ENCODE measurements at regions not wholly inside any gene's neighbourhood (a gene's known extent, or its start where the extent isn't known, plus 50 kb on each side); places are given as distances from the start of the nearest gene placed in this dataset.

DNA sequence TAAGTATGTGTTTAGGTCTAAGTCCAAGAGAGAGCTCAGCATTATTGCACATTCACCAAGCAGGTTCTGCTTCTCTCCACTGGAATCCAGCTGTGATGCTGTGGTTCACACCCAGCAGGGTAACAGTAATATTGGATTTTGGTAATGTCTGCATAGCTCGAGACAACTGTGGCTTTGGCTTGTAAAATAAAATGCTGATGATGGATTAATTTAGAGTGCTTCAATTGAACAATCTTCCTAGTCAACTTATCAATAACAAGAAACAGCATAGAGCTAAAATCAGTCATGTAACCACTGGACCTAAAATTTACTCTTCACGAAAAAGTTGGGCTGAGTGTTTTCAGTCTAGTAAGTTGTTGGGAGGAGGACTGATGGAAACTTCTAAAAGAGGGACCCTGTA lies 709.2 kb downstream of the TYW1 start:
- H3K4me3 ChIP-seq = no peak overlapping the region
- DNase-seq = no peak
- no peaks in the 10 kb centered on the region for H3K27me3 ChIP-seq
- H3K9me3 ChIP-seq = no peaks in the 10 kb centered on the region
- no peaks in the 10 kb centered on the region for H3K36me3 ChIP-seq

- H3K27me3 ChIP-seq = no peaks in the 10 kb centered on the region
- DNase-seq = no peak
- H3K4me3 ChIP-seq = no peak overlapping the region
- H3K36me3 ChIP-seq = no peaks in the 10 kb centered on the region
- no peaks in the 10 kb centered on the region for H3K9me3 ChIP-seq
These were observed 715.1 kb downstream of the TYW1 start for GRCh38 chr7:67711706-67712105.

DNA sequence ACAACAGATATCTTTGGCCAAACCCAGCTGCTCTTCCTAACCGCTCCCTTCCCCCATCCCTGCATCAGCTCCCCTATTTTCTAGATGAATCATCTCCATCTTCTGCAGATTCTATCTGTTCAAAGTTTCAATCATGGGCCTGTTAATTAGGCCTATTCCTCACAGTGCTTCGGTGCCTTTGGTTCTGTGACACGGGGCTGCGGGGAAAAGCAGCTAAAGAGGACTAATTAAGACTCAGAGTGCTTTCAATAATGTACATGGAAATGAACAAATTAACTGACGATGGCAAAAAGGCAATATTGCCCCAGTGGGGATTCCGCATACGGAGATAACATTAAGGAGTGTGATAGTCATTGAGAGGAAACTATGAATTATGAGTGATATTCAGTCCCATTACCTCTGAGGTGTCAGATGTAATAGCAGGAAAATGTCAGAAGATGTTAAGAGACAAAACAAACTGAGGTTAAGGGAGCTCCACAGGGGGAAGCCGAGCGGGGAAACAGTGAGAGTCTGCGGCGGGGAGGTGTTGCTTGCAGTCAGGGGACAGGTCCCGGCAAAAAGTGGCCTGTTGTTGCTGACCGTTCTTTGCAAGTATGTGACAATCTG lies 716.9 kb downstream of the TYW1 start:
- Histone ChIP-seq H3K36me3 (no peaks in the 10 kb centered on the region), H3K27me3 (no peaks in the 10 kb centered on the region), H3K4me3 (no peak overlapping the region), H3K9me3 (no peaks in the 10 kb centered on the region)
- no peak for DNase-seq

DNA sequence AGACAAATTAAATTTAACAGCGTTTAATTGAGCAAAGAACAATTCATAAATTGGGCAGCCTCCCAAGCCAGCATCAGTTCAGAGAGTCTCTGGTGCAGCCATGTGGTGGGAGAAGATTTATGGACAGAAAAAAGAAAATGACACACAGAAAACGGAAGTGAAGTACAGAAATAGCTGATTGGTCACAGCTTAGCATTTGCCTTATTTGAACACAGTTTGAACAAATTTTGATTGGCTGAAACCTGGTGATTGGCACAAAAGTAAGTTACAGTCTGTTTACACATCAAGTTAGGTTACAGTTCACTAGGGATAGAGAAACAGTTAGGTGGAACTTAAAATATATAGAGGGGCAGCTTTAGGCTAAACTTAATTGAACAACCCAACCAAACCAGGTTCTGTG lies 720.1 kb downstream of the TYW1 start:
- Histone ChIP-seq H3K27me3 (no peaks in the 10 kb centered on the region), H3K36me3 (no peaks in the 10 kb centered on the region), H3K4me3 (no peak overlapping the region), H3K9me3 (no peaks in the 10 kb centered on the region)
- no peak for DNase-seq

DNA sequence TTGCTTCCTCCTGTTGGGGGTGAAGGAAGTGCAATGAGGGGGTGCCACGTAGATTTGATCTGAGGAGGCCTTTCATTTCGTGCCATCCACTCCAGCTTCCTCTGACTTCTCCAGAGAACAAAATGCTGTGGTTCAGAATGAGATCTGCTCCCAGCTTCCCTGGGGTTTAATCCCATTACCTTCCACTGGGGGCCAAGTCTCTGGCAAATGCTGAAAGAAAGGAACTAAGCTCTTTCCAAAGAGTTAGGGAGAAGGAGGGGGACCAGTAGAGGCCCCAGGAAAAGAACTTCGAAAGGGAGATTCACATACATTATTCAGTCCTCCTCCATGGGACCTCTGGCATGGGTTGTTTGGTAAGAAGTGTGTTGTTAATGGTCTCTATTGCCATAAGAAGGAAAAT lies 727.0 kb downstream of the TYW1 start:
- Histone ChIP-seq H3K36me3 (no peaks in the 10 kb centered on the region), H3K27me3 (no peaks in the 10 kb centered on the region), H3K4me3 (no peak overlapping the region), H3K9me3 (no peaks in the 10 kb centered on the region)
- DNase-seq = no peak

- Histone ChIP-seq H3K27me3 (no peaks in the 10 kb centered on the region), H3K9me3 (no peaks in the 10 kb centered on the region), H3K36me3 (no peaks in the 10 kb centered on the region), H3K4me3 (no peak overlapping the region)
- no peak for DNase-seq
These were observed 727.8 kb downstream of the TYW1 start for GRCh38 chr7:67724435-67724834.

- no peak overlapping the region for H3K4me3 ChIP-seq
These were observed 728.3 kb downstream of the TYW1 start for GRCh38 chr7:67724955-67725354.

GRCh38 chr7:67725423-67725822 lies 728.8 kb downstream of the TYW1 start:
- Histone ChIP-seq H3K27me3 (no peaks in the 10 kb centered on the region), H3K4me3 (no peak overlapping the region), H3K36me3 (no peaks in the 10 kb centered on the region), H3K9me3 (no peaks in the 10 kb centered on the region)
- no peak for DNase-seq

More at GRCh38 chr7:67724955-67725354, 728.3 kb downstream of the TYW1 start:
- no peaks in the 10 kb centered on the region for H3K36me3 ChIP-seq
- no peaks in the 10 kb centered on the region for H3K27me3 ChIP-seq
- DNase-seq = no peak
- no peaks in the 10 kb centered on the region for H3K9me3 ChIP-seq

DNA sequence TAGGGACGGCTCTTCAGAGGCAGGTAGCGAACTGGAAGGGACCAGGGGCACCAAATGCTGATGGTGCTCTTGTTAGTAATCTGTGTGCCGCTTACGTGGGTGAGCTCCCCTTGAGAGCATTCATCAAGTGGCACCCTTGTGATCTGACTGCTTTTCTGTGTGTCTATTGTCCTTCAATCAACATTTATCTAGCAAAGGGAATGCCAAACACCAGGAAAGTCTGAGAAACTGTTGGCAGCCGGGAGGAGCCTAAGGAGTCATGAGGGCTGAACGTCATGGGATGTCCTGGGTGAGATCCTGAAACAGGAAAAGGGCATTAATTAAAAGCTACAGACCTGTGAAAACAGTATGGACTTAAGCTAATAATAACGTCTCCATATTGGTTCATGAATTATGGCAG lies 733.1 kb downstream of the TYW1 start:
- DNase-seq = no peak
- no peaks in the 10 kb centered on the region for H3K9me3 ChIP-seq
- no peak overlapping the region for H3K4me3 ChIP-seq
- H3K36me3 ChIP-seq = no peaks in the 10 kb centered on the region
- H3K27me3 ChIP-seq = no peaks in the 10 kb centered on the region

DNA sequence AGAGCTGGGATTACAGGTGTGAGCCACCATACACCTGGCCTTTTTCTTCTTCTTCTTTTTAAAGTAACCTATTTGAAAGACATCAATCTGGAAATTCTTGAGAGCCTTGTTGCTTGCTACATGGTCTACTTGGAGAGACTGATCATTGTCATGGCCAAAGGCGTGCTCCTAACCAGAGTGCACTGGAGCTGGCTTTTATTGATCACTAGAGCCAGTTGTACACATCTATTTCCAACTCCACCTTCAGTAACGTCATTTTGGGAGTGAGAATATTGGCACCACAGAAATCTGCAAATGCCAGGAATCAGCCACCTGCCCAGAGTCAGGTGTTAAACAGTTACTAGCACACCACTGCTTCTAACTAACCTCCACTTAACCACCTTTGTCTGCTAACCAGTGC lies 735.1 kb downstream of the TYW1 start:
- no peaks in the 10 kb centered on the region for H3K9me3 ChIP-seq
- no peaks in the 10 kb centered on the region for H3K36me3 ChIP-seq
- H3K4me3 ChIP-seq = no peak overlapping the region
- no peak for DNase-seq
- no peaks in the 10 kb centered on the region for H3K27me3 ChIP-seq

DNA sequence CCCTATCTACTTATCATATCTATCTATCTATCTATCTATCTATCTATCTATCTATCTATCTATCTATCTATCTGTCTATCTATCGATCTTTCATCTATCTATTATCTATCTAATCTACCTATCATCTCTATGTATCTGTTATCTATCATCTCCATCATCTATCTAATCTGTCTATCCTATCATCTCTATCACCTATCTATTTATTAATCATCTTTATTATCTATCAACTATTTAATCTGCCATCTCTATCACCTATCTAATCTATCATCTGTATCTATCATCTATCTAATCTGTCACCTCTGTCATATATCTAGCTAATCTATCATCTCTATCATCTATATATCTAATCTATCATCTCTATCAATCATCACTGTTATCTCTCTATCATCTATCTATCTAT lies 736.3 kb downstream of the TYW1 start:
- no peak for DNase-seq
- no peaks in the 10 kb centered on the region for H3K36me3 ChIP-seq
- no peak overlapping the region for H3K4me3 ChIP-seq
- H3K9me3 ChIP-seq = no peaks in the 10 kb centered on the region
- H3K27me3 ChIP-seq = no peaks in the 10 kb centered on the region

DNA sequence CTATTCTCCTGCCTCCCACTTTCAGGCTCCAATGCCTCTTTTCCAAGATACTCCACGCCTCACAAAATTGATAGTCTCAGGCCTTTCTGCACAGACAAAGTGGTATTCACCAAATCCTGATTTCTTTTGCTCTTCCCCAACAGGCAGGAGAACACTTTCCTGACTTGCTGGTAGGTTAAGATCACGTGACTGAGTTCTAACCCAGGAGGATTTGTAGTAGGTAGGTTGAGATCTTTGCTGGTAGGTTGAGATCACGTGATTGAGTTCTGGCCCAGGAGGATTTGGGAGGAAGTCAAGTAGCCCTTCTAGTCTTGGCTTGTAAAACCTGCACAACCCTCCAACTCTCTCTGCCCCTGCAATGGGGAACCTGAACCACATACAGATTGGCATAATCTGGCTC lies 741.5 kb downstream of the TYW1 start:
- no peaks in the 10 kb centered on the region for H3K36me3 ChIP-seq
- DNase-seq = no peak
- no peaks in the 10 kb centered on the region for H3K9me3 ChIP-seq
- H3K27me3 ChIP-seq = no peaks in the 10 kb centered on the region
- H3K4me3 ChIP-seq = no peak overlapping the region

DNA sequence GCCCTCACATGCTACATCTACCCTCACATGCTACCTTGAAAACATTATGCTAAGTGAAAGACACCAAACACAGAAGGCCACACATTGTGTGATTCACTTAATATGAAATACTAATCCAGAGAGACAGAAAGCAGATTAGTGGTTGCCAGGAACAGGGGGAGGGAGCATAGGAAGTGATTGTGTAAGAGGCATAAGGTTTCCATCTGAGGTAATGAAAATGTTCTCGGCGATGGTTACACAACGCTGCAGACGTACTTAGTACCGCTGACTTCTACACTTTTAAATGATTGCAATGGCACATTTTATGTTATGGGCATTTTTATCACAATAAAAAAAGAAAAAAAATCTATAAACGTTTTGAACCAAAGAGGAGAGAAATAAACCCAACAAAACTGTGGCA lies 742.3 kb downstream of the TYW1 start:
- DNase-seq = peak; percentile 8

DNA sequence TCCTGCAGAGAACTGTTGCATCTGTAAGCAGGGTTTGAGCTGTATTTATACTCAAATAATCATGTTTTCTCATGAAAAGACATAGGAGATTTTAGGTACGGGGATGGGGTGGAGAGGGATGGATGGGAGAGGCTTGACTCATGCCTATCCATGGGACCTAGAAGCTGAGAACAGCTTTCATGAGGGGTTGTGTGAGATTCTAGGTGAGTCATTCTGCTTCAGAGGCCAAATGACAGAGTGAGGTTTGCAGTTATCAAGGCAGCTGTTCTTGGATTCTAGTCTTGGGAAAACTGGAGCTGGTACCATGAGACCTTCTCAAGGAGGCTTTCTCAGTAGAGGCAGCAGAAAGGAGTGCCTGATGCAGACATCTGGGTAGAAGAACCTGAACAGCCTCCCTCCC lies 746.9 kb downstream of the TYW1 start:
- no peak for DNase-seq
- no peaks in the 10 kb centered on the region for H3K36me3 ChIP-seq
- H3K9me3 ChIP-seq = no peaks in the 10 kb centered on the region
- H3K27me3 ChIP-seq = no peaks in the 10 kb centered on the region
- no peak overlapping the region for H3K4me3 ChIP-seq

More for the DNA sequence above, 742.3 kb downstream of the TYW1 start:
- H3K9me3 ChIP-seq = no peaks in the 10 kb centered on the region
- no peaks in the 10 kb centered on the region for H3K36me3 ChIP-seq
- no peak overlapping the region for H3K4me3 ChIP-seq
- H3K27me3 ChIP-seq = no peaks in the 10 kb centered on the region

DNA sequence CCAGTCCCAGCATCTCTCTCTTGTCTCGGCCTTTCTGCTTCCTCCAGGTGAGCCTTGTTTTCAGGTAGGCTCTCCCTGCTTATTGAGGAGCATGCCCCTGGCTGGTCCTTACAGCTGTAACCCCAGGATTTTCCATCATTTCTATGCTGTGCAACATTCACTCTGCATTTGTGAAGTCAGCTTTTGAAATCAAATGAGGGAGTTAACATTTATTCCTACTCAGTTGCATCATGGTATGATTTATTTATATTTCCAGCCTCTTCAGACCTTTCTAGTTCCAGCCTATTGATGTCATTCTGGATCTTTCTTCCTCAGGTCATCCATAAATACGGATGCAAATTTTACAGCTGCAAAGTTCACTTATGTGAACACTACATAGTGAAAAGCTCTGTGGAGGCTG lies 755.6 kb downstream of the TYW1 start:
- H3K9me3 ChIP-seq = no peaks in the 10 kb centered on the region
- no peaks in the 10 kb centered on the region for H3K27me3 ChIP-seq
- H3K4me3 ChIP-seq = no peak overlapping the region
- no peaks in the 10 kb centered on the region for H3K36me3 ChIP-seq
- DNase-seq = no peak

GRCh38 chr7:67753891-67754290 lies 757.3 kb downstream of the TYW1 start:
- Histone ChIP-seq H3K36me3 (no peaks in the 10 kb centered on the region), H3K4me3 (no peak overlapping the region), H3K27me3 (no peaks in the 10 kb centered on the region), H3K9me3 (no peaks in the 10 kb centered on the region)
- DNase-seq = no peak

GRCh38 chr7:67754651-67755050 lies 758.0 kb downstream of the TYW1 start:
- DNase-seq = no peak
- H3K36me3 ChIP-seq = no peaks in the 10 kb centered on the region
- no peaks in the 10 kb centered on the region for H3K27me3 ChIP-seq
- H3K4me3 ChIP-seq = no peak overlapping the region
- H3K9me3 ChIP-seq = no peaks in the 10 kb centered on the region

DNA sequence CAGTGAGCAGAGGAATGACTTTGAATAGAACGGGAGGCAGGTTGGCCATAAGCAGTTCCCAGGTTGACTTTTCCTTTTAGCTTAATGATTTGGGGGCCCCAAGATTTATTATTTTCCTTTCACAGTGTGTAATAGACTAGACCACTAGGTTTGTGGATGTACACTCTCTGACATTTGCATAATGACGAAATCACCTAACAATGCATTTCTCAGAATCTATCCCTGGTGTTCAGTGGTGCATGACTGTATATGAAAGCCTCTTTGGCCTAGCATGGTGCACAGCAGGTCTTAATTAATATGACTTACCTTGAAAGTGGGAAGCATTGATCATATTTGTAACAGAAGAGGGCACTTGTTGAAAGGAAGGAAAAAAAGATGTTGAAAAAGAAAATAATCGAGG lies 761.9 kb downstream of the TYW1 start:
- Histone ChIP-seq H3K4me3 (no peak overlapping the region), H3K27me3 (no peaks in the 10 kb centered on the region), H3K36me3 (no peaks in the 10 kb centered on the region), H3K9me3 (no peaks in the 10 kb centered on the region)
- no peak for DNase-seq

DNA sequence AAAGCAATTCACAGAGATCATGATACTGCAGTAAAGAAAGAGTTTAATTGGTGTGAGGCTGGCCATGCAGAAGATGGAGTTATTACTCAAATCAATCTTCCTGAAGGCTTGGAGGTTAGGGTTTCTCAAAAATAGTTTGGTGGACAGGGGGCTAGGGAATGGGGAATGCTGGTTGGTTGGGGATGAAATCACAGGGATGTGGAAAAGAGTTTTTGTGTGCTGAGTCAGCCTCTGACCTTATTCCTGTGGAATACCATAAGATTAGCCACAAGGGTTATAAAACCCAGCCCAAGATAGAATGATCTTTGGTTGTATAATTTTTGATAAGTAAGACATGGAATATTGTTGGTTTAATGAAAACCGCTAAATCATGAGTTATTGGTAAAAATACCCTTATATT lies 764.3 kb downstream of the TYW1 start:
- Histone ChIP-seq H3K36me3 (no peaks in the 10 kb centered on the region), H3K9me3 (no peaks in the 10 kb centered on the region), H3K4me3 (no peak overlapping the region), H3K27me3 (no peaks in the 10 kb centered on the region)
- no peak for DNase-seq

Data from MG63 (cell line).